ENCODE measurements at regions not wholly inside any gene's neighbourhood (a gene's known extent, or its start where the extent isn't known, plus 50 kb on each side); places are given as distances from the start of the nearest gene placed in this dataset.

DNA sequence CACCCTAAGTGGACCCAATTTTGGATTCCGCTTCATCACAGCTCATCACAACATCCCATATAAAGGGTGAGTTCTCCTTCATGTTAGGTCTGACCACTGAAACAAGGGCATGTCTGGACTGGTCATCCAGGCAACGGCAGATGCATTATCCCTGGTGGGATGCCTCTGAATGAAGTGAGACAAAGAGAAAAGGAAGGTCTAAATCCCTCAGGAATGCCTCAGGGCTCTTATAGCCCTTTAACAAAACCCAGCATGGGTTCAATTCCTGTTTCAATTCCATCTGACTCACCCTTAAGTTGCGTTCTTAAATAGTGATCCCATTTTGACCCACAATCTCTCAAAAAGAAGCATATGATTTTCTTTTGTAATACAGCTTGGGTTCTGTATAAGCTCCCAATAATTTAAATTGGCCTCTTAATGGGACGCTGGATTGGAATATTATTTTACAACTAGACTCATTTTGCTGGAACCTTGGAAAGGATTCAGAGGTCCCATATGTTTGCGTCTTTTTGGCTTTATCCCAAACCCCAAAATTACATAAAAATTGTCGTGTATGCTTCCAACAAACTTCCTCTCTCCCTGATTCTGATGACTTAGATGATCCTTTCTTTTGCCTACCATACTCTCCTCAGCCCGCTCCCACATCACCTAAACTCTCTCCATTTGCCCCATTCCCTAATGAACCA, 287.4 kb upstream of the ZP4 start:
- no peak for TF ChIP-seq ZNF205 (CRISPR knock-in tag; IDR thresholded peaks at IDR 0.05)
- no peak for TF ChIP-seq POLR2A (IDR thresholded peaks at IDR 0.05; ENCODE audit: insufficient read depth in 1 of 2, low read depth in 2 of 2, low read length in 2 of 2)
- no peak for TF ChIP-seq SRF (IDR thresholded peaks at IDR 0.05; ENCODE audit: low read depth, low read length)
- no peak for TF ChIP-seq MAZ (IDR thresholded peaks at IDR 0.05; ENCODE audit: borderline replicate concordance, low read depth, low read length)
- TF ChIP-seq MAZ (CRISPR knock-in tag; IDR thresholded peaks at IDR 0.05; ENCODE audit: low read depth): no peak
- no peak for TF ChIP-seq SNAI1 (CRISPR knock-in tag; IDR thresholded peaks at IDR 0.05; ENCODE audit: borderline replicate concordance)
- no peak for TF ChIP-seq GTF2F1 (IDR thresholded peaks at IDR 0.05; ENCODE audit: low read length)
- no peak for TF ChIP-seq ZNF777 (CRISPR knock-in tag; IDR thresholded peaks at IDR 0.05)
- TF ChIP-seq ELF4 (CRISPR knock-in tag; IDR thresholded peaks at IDR 0.05; ENCODE audit: borderline replicate concordance): no peak
- TF ChIP-seq ZNF749 (CRISPR knock-in tag; IDR thresholded peaks at IDR 0.05; ENCODE audit: borderline replicate concordance): no peak
- TF ChIP-seq RXRB (CRISPR knock-in tag; IDR thresholded peaks at IDR 0.05; ENCODE audit: borderline replicate concordance): no peak
- TF ChIP-seq ZEB1 (IDR thresholded peaks at IDR 0.05; ENCODE audit: insufficient replicate concordance, low read depth): no peak
- TF ChIP-seq DR1 (CRISPR knock-in tag; IDR thresholded peaks at IDR 0.05): no peak
- no peak for TF ChIP-seq MAFF (IDR thresholded peaks at IDR 0.05; ENCODE audit: low read depth, low read length)
- no peak for TF ChIP-seq ZNF33B (CRISPR knock-in tag; IDR thresholded peaks at IDR 0.05)
